DOHH2 (cell line): ENCODE measurements at regions not wholly inside any gene's neighbourhood (a gene's known extent, or its start where the extent isn't known, plus 50 kb on each side); places are given as distances from the start of the nearest gene placed in this dataset.

Source experiments
- H3F3A ChIP-seq: fragments of 200-600 bp; sonication (generic), shearing (Covaris generic); 2 replicates; pipeline ENCODE4 v1.6.0; 2016; ENCODE audit warnings: antibody characterized with exemption, mild to moderate bottlenecking; ENCODE audit not compliant: control insufficient read depth, insufficient read depth
- H3K27ac ChIP-seq: fragments of 200-600 bp; sonication (generic); 2 replicates; pipeline ENCODE4 v1.5.1; 2014; ENCODE audit warnings: low read depth, mild to moderate bottlenecking, low read length, moderate library complexity
- H3K27me3 ChIP-seq: fragments of 200-600 bp; sonication (generic); 2 replicates; pipeline ENCODE4 v1.6.1; 2014; ENCODE audit warnings: mild to moderate bottlenecking, low read length, mixed read lengths; ENCODE audit not compliant: control insufficient read depth
- H3K36me3 ChIP-seq: fragments of 200-600 bp; sonication (generic); 2 replicates; pipeline ENCODE4 v1.6.1; 2014; ENCODE audit warnings: mild to moderate bottlenecking, low read length, moderate library complexity, mixed read lengths; ENCODE audit not compliant: control insufficient read depth
- H3K4me1 ChIP-seq: fragments of 200-600 bp; sonication (generic); 2 replicates; pipeline ENCODE4 v1.6.1; 2014; ENCODE audit warnings: mild to moderate bottlenecking, low read length, mixed read lengths; ENCODE audit not compliant: control insufficient read depth
- H3K4me2 ChIP-seq: fragments of 200-600 bp; sonication (generic); 2 replicates; pipeline ENCODE4 v1.6.0; 2014; ENCODE audit warnings: mild to moderate bottlenecking, low read length, moderate library complexity
- H3K4me3 ChIP-seq: fragments of 200-600 bp; sonication (generic); 2 replicates; pipeline ENCODE4 v1.5.1; 2014; ENCODE audit warnings: mild to moderate bottlenecking, low read length, mixed read lengths
- H3K79me2 ChIP-seq: fragments of 200-600 bp; sonication (generic); 2 replicates; pipeline ENCODE4 v1.6.1; 2014; ENCODE audit warnings: mild to moderate bottlenecking, low read length, mixed read lengths; ENCODE audit not compliant: control insufficient read depth
- H3K9me2 ChIP-seq: fragments of 200-600 bp; sonication (generic); replicated peaks from 2 replicates; pipeline ENCODE4 v1.6.1; 2014; ENCODE audit warnings: mild to moderate bottlenecking, low read length, mixed read lengths; ENCODE audit not compliant: control insufficient read depth
- H3K9me3 ChIP-seq: fragments of 200-600 bp; sonication (generic); 2 replicates; pipeline ENCODE4 v1.6.1; 2014; ENCODE audit warnings: antibody characterized with exemption, low read length, mixed read lengths; ENCODE audit not compliant: control insufficient read depth, insufficient read depth
- H4K20me1 ChIP-seq: fragments of 200-600 bp; sonication (generic); 2 replicates; pipeline ENCODE4 v1.6.0; 2014; ENCODE audit warnings: low read depth, mild to moderate bottlenecking, antibody characterized with exemption, low read length, moderate library complexity; ENCODE audit not compliant: control insufficient read depth, insufficient read depth
- EZH2phosphoT487 ChIP-seq: fragments of 200-600 bp; sonication (generic); IDR thresholded peaks from 2 replicates; pipeline ENCODE4 v1.6.1; 2017; ENCODE audit warnings: borderline replicate concordance, mild to moderate bottlenecking, antibody characterized with exemption, low read length, moderate library complexity, mixed read lengths
- TF ChIP-seq, protein P1 (sequence below): fragments of 200-600 bp; sonication (generic); IDR thresholded peaks from one replicate; pipeline ENCODE4 v1.5.1; 2014; ENCODE audit warnings: antibody characterized with exemption, mild to moderate bottlenecking, low read depth, low read length; ENCODE audit not compliant: poor library complexity, severe bottlenecking

DNA sequence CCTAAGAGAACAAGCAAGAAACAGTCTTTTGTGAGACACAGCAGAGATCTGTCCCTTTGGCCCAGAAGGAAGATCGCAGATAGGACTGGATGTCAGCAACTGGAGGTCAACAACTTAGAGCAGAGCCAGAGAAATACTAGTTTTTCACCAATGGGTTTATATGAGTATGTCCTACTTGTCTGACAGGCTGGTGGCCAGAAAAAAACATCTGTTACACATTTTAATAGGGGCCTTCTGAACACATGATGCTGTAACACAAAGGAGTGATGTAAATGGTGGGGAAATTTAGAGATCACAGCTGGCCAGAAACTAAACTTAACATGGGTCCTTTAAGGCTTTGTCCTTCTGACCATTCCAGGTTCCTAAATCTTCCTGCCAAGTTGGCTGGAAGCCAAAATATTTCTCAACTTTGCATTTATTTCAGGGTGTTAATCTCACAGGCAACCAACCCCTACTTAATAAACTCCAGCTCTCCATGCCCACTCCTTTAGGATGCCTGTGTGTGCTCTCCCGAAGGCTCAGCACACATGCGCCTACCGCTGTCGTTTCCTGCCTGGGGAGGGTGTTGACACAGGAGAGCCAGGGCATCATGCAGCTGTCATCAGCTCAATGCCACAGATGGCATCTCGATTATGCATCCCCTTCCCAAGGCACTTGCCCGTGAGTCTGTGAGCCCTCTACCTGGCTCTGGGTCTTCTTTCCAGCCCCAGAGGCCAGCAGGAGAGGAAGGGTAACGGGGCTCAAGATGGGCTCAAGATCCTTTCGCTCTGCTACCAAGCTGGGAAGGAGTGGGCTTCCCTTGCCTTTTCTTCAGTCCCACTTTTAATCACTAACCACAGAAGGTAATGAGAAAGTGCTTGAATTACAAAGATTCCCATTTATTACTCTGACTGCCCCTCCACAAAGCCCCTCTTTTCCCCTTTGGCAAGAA lies 252.5 kb downstream of the ETAA1 start:
- Histone ChIP-seq H3F3A (no peaks in the 10 kb centered on the region), H3K4me1 (no peaks in the 10 kb centered on the region), H4K20me1 (no peaks in the 10 kb centered on the region), H3K4me3 (no peak overlapping the region), H3K9me3 (peaks cover 11% of the 10 kb centered on the region), H3K36me3 (no peaks in the 10 kb centered on the region), H3K79me2 (no peaks in the 10 kb centered on the region), H3K9me2 (no peaks in the 10 kb centered on the region), H3K27ac (no peak overlapping the region), H3K27me3 (peaks cover 5% of the 10 kb centered on the region), H3K4me2 (no peak overlapping the region)
- TF ChIP-seq, protein P1, sequence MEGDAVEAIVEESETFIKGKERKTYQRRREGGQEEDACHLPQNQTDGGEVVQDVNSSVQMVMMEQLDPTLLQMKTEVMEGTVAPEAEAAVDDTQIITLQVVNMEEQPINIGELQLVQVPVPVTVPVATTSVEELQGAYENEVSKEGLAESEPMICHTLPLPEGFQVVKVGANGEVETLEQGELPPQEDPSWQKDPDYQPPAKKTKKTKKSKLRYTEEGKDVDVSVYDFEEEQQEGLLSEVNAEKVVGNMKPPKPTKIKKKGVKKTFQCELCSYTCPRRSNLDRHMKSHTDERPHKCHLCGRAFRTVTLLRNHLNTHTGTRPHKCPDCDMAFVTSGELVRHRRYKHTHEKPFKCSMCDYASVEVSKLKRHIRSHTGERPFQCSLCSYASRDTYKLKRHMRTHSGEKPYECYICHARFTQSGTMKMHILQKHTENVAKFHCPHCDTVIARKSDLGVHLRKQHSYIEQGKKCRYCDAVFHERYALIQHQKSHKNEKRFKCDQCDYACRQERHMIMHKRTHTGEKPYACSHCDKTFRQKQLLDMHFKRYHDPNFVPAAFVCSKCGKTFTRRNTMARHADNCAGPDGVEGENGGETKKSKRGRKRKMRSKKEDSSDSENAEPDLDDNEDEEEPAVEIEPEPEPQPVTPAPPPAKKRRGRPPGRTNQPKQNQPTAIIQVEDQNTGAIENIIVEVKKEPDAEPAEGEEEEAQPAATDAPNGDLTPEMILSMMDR: no peak
- TF ChIP-seq EZH2phosphoT487: no peak

DNA sequence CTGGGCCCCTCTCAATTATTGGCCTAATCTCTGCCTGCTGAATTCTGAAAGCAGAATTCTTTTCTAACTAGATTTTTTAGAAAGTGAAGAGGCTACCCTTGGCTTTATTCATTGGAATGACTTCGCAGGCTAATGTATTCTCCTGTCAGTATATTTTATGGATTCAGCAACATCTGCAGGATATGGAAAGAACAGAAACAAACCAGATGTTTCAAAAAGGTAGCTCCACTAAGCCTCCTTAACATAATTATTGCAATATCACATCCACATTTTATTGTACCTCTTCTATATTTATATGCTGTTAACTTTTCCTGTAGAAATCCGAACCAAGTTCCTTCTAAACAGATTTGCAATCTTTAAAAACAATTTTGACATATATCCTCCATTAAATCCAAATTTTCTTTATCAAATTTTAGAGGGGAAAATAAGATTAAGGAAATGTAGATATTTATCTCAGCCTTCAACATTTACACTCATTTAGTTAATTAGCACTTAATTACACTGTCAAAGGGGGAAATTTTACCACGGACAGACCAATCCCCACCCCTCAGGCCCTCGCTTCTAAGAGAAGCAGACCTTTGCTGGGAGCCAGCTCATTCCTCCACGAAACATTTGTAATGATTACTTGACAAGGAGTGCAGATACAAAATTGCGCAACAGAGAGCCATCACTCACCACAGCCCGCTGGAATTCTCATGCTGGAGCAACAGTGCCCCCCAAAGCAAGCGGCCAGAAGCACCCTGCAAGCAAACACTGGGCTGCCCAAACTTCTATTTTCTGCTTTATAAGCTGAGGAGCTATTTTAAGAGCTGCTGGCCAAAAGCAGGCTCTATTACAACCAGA lies 253.4 kb downstream of the ETAA1 start:
- Histone ChIP-seq H3K4me1 (no peaks in the 10 kb centered on the region), H4K20me1 (no peaks in the 10 kb centered on the region), H3F3A (no peaks in the 10 kb centered on the region), H3K27me3 (peaks cover 5% of the 10 kb centered on the region), H3K9me3 (peaks cover 11% of the 10 kb centered on the region), H3K9me2 (no peaks in the 10 kb centered on the region), H3K4me2 (no peak overlapping the region), H3K79me2 (no peaks in the 10 kb centered on the region), H3K36me3 (no peaks in the 10 kb centered on the region), H3K4me3 (no peak overlapping the region), H3K27ac (no peak overlapping the region)
- TF ChIP-seq EZH2phosphoT487: no peak
- TF ChIP-seq, protein P1: peak; percentile 50

DNA sequence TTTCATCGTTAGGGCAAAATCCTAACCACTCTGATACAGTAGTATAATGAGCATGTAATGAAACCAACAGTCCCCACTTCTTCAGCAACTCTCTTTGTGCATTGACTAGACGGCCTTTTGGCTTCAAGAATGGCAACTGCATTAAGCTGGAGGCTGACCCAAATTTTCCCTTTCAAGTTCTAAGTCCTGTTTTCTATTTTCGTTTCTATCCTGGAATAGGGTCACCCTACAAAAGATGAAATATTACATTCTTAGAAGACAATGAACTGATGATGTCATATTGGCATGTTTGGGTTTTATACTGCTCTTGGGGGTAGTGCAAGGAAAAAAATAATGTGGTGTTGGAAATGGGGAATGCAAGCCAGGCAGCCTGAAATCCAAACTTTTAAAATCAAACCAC lies 254.4 kb downstream of the ETAA1 start:
- H3K9me2 ChIP-seq: no peaks in the 10 kb centered on the region
- TF ChIP-seq, protein P1: no peak
- no peak for TF ChIP-seq EZH2phosphoT487
- H3K9me3 ChIP-seq: peaks cover 7% of the 10 kb centered on the region; the same call in 1 of the 2 replicates
- no peak overlapping the region for H3K4me3 ChIP-seq
- no peaks in the 10 kb centered on the region for H3K4me1 ChIP-seq
- H3K79me2 ChIP-seq: no peaks in the 10 kb centered on the region
- H3K27me3 ChIP-seq: peaks cover 5% of the 10 kb centered on the region
- no peak overlapping the region for H3K4me2 ChIP-seq
- no peak overlapping the region for H3K27ac ChIP-seq
- H3K36me3 ChIP-seq: no peaks in the 10 kb centered on the region
- H3F3A ChIP-seq: no peaks in the 10 kb centered on the region
- no peaks in the 10 kb centered on the region for H4K20me1 ChIP-seq
